ENCODE measurements at regions not wholly inside any gene's neighbourhood (a gene's known extent, or its start where the extent isn't known, plus 50 kb on each side); places are given as distances from the start of the nearest gene placed in this dataset.

DNA sequence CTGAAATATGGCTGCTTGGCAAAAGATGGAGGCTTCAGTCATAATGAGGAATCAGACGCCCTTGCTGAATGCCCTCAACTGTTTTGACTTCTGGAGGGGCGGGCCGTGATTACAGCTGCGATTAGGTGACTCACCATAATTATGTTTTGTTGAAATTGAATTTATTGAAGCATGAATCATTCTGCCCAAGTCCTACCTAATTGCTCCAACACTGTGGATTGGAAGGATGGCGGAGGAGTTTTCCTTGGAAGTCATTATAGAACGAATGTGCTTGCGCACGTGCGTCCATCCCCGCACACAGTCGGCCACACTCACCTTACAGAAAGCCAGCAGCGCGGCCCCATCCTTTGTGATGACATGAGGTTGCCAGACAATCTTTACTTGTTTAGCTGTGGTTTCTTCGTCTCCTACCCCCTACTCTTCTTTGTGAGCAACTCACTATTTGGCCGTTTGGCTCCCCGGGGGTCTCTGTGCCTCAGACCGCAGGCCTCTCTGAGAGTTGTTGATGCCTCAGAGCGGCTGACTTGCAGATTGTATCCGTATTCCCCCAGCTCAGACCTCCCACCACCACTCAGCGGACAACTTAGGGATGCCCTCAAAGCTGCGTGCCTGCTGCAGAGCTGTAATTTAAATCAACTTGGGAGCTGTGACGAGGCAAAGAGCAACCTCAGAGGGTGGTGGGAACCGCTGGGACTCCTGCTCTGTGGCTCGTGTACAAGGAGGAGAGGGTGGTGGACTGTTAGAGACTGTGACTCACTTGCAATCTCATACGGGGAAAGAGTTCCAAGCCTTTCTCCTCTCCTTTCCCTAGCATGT, 513.4 kb downstream of the TNS1 start:
- H3K4me3 ChIP-seq (ENCODE audit: low read depth in 2 of 2, low read length in 1 of 2) = no peak overlapping the region
- no peaks in the 10 kb centered on the region for H3F3A ChIP-seq (replicated peaks; ENCODE audit: insufficient read depth)
- H4K20me1 ChIP-seq (ENCODE audit: insufficient read depth) = no peaks in the 10 kb centered on the region
- H2AFZ ChIP-seq (ENCODE audit: low read depth) = no peak overlapping the region
- H3K79me2 ChIP-seq (ENCODE audit: insufficient read depth) = no peaks in the 10 kb centered on the region
- no peak overlapping the region; a peak in 1 of 4 replicates for H3K27ac ChIP-seq (ENCODE audit: low read depth in 2 of 2, low read length in 1 of 2)
- H3K9me2 ChIP-seq = no peaks in the 10 kb centered on the region
- 71% methylated on average over 25 of the region's 25 CpGs for WGBS (ENCODE audit: low lambda C conversion rate)
- no peak for TF ChIP-seq YY1 (IDR thresholded peaks at IDR 0.05; ENCODE audit: low read depth)
- TF ChIP-seq, protein P1, sequence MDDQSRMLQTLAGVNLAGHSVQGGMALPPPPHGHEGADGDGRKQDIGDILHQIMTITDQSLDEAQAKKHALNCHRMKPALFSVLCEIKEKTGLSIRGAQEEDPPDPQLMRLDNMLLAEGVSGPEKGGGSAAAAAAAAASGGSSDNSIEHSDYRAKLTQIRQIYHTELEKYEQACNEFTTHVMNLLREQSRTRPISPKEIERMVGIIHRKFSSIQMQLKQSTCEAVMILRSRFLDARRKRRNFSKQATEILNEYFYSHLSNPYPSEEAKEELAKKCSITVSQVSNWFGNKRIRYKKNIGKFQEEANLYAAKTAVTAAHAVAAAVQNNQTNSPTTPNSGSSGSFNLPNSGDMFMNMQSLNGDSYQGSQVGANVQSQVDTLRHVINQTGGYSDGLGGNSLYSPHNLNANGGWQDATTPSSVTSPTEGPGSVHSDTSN (IDR thresholded peaks at IDR 0.05) = no peak
- TF ChIP-seq, protein P2, sequence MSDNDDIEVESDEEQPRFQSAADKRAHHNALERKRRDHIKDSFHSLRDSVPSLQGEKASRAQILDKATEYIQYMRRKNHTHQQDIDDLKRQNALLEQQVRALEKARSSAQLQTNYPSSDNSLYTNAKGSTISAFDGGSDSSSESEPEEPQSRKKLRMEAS (IDR thresholded peaks at IDR 0.05; ENCODE audit: low read depth) = no peak
- TF ChIP-seq, protein P3, sequence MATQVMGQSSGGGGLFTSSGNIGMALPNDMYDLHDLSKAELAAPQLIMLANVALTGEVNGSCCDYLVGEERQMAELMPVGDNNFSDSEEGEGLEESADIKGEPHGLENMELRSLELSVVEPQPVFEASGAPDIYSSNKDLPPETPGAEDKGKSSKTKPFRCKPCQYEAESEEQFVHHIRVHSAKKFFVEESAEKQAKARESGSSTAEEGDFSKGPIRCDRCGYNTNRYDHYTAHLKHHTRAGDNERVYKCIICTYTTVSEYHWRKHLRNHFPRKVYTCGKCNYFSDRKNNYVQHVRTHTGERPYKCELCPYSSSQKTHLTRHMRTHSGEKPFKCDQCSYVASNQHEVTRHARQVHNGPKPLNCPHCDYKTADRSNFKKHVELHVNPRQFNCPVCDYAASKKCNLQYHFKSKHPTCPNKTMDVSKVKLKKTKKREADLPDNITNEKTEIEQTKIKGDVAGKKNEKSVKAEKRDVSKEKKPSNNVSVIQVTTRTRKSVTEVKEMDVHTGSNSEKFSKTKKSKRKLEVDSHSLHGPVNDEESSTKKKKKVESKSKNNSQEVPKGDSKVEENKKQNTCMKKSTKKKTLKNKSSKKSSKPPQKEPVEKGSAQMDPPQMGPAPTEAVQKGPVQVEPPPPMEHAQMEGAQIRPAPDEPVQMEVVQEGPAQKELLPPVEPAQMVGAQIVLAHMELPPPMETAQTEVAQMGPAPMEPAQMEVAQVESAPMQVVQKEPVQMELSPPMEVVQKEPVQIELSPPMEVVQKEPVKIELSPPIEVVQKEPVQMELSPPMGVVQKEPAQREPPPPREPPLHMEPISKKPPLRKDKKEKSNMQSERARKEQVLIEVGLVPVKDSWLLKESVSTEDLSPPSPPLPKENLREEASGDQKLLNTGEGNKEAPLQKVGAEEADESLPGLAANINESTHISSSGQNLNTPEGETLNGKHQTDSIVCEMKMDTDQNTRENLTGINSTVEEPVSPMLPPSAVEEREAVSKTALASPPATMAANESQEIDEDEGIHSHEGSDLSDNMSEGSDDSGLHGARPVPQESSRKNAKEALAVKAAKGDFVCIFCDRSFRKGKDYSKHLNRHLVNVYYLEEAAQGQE (IDR thresholded peaks at IDR 0.05; ENCODE audit: low read depth, low read length) = no peak
- TF ChIP-seq SMC3 (IDR thresholded peaks at IDR 0.05; ENCODE audit: low read depth, low read length) = no peak
- no peak for TF ChIP-seq EZH2phosphoT487 (IDR thresholded peaks at IDR 0.05; ENCODE audit: borderline replicate concordance, low read depth)
- peaks cover 0 to 3% of the 10 kb centered on the region in 2 experiments; a peak in 1 of 4 replicates for H3K4me1 ChIP-seq (ENCODE audit: control insufficient read depth in 1 of 2, insufficient read depth in 2 of 2, low read depth in 1 of 2, low read length in 1 of 2)
- DNase-seq = no peak
- ChIA-PET POLR2A (no interaction called here), CTCF (no interaction called here)
- H3K4me2 ChIP-seq = no peak overlapping the region
- no peak overlapping the region for H3K9ac ChIP-seq
- no peaks in the 10 kb centered on the region for H3K9me3 ChIP-seq
- H3K36me3 ChIP-seq (replicated peaks in 1 of 2; ENCODE audit: control insufficient read depth in 1 of 2, insufficient read depth in 2 of 2, low read length in 1 of 2) = no peaks in the 10 kb centered on the region
- no peaks in the 10 kb centered on the region for H3K27me3 ChIP-seq (ENCODE audit: insufficient read depth)

DNA sequence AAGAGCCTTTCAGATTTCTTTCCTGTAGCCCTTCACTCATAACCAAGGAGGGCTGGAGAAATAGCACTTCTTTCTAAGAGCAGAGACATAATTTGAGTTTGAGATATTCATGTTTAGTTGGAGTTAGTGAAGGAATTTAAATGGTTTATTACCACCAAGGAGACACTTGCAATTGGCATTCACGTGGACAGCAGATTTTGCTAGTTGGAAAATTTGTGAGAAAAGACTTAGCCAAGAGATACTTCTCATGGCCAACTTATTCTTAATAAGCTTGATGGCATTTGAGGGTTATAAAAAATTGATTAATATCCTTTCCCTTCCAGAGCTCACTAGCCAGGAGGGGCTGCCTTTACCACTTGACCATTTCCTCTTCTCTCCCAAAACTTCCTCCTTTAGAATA, 518.7 kb downstream of the TNS1 start:
- no peaks in the 10 kb centered on the region for H4K20me1 ChIP-seq (ENCODE audit: insufficient read depth)
- H3K4me3 ChIP-seq (ENCODE audit: low read depth in 2 of 2, low read length in 1 of 2) = no peak overlapping the region
- no peaks in the 10 kb centered on the region for H3F3A ChIP-seq (replicated peaks; ENCODE audit: insufficient read depth)
- no peak overlapping the region for H2AFZ ChIP-seq (ENCODE audit: low read depth)
- no peak for DNase-seq
- no peak overlapping the region for H3K9ac ChIP-seq
- CTCF ChIA-PET = no interaction called here
- peaks cover 0 to 3% of the 10 kb centered on the region in 2 experiments; a peak in 2 of 4 replicates for H3K4me1 ChIP-seq (ENCODE audit: control insufficient read depth in 1 of 2, insufficient read depth in 2 of 2, low read depth in 1 of 2, low read length in 1 of 2)
- POLR2A ChIA-PET = no interaction called here
- TF ChIP-seq MEF2A (IDR thresholded peaks at IDR 0.05; ENCODE audit: borderline replicate concordance, low read depth) = no peak
- TF ChIP-seq ELF1 (IDR thresholded peaks at IDR 0.05) = no peak
- TF ChIP-seq FOSL2 (IDR thresholded peaks at IDR 0.05; ENCODE audit: borderline replicate concordance, low read depth) = no peak
- no peak for TF ChIP-seq CHD2 (IDR thresholded peaks at IDR 0.05; ENCODE audit: low read length, partially characterized antibody)
- TF ChIP-seq NRF1 (IDR thresholded peaks at IDR 0.05; ENCODE audit: low read depth, low read length) = no peak
- TF ChIP-seq TCF12 (IDR thresholded peaks at IDR 0.05) = no peak
- no peak for TF ChIP-seq GATA2 (CRISPR knock-in tag; IDR thresholded peaks at IDR 0.05)
- 62% methylated on average over 1 of the region's 1 CpG for WGBS (ENCODE audit: low lambda C conversion rate)
- no peaks in the 10 kb centered on the region for H3K9me2 ChIP-seq
- H3K36me3 ChIP-seq (replicated peaks in 1 of 2; ENCODE audit: control insufficient read depth in 1 of 2, insufficient read depth in 2 of 2, low read length in 1 of 2) = no peaks in the 10 kb centered on the region
- no peaks in the 10 kb centered on the region for H3K27me3 ChIP-seq (ENCODE audit: insufficient read depth)
- H3K4me2 ChIP-seq = no peak overlapping the region
- H3K27ac ChIP-seq (ENCODE audit: low read depth in 2 of 2, low read length in 1 of 2) = no peak overlapping the region
- H3K79me2 ChIP-seq (ENCODE audit: insufficient read depth) = no peaks in the 10 kb centered on the region
- no peaks in the 10 kb centered on the region for H3K9me3 ChIP-seq
